GM10266 (cell line): ENCODE measurements at regions not wholly inside any gene's neighbourhood (a gene's known extent, or its start where the extent isn't known, plus 50 kb on each side); places are given as distances from the start of the nearest gene placed in this dataset.

Experiments
- DNase-seq: peaks from one replicate; pipeline ENCODE4 v3.0.0; 2012; ENCODE audit errors: extremely low spot score
- TF ChIP-seq, protein P1 (sequence below): IDR thresholded peaks from 2 replicates; pipeline ENCODE4 v1.5.1; 2012; ENCODE audit warnings: mild to moderate bottlenecking, low read depth; ENCODE audit not compliant: control insufficient read depth, insufficient read depth; ENCODE audit errors: missing control alignments

DNA sequence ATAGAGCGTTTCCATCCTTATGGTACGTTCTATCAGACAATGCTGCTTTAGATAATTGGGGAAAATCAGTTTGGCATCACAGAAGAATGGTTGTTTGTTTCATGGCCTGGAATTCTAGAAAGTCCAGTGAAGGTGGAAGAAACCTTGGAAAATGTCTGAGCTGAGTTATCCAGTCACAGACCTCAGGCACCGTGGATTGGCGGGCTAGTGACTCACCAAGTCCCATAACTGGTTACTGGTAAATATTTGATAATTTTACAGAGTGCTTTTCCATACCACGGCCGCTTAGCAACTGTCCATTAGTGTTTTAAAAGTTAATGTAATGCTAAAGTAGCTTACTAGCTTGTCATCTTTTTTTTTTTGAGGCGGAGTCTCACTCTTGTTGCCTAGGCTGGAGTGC is 99.4 kb downstream of the SLC35B3 start:
- no peak for DNase-seq
- TF ChIP-seq, protein P1, sequence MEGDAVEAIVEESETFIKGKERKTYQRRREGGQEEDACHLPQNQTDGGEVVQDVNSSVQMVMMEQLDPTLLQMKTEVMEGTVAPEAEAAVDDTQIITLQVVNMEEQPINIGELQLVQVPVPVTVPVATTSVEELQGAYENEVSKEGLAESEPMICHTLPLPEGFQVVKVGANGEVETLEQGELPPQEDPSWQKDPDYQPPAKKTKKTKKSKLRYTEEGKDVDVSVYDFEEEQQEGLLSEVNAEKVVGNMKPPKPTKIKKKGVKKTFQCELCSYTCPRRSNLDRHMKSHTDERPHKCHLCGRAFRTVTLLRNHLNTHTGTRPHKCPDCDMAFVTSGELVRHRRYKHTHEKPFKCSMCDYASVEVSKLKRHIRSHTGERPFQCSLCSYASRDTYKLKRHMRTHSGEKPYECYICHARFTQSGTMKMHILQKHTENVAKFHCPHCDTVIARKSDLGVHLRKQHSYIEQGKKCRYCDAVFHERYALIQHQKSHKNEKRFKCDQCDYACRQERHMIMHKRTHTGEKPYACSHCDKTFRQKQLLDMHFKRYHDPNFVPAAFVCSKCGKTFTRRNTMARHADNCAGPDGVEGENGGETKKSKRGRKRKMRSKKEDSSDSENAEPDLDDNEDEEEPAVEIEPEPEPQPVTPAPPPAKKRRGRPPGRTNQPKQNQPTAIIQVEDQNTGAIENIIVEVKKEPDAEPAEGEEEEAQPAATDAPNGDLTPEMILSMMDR: no peak

DNA sequence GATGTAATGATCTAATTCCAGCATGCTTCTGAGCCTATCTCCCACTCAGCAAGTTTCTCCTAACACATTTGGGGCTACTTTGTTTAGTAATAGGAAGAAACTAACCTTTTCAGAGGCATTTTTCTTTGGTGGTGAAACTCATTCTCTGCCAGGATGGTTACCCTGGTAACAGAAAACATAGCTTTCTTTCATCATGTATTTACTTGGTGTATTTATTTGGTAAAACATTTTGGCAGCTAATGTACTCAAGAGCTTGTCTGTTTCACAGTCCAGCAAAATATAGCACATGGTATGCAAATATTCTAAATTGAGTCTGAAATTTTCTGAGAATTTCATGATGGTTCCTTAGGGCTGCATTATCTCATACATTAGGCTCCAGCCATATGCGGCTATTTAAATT is 100.0 kb downstream of the SLC35B3 start:
- DNase-seq: no peak
- TF ChIP-seq, protein P1: no peak

DNA sequence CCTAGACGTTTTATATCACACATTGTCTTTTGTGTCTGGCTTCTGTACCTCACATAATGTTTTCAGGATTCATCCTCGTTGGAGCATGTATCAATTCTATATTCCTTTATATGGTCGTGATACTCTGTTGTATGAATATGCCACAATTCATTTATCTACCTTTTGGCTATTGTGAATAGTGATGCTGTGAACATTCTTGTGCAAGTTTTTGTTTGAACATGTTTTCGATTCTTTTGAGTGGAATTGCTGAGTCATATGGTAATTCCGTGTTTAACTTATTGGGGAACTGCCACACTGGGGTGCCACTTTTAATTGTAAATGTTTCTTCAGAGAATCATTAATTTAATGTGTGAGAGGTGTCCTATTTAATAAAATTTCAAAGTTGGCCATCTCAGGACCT is 101.2 kb downstream of the SLC35B3 start:
- DNase-seq: no peak
- TF ChIP-seq, protein P1: no peak

DNA sequence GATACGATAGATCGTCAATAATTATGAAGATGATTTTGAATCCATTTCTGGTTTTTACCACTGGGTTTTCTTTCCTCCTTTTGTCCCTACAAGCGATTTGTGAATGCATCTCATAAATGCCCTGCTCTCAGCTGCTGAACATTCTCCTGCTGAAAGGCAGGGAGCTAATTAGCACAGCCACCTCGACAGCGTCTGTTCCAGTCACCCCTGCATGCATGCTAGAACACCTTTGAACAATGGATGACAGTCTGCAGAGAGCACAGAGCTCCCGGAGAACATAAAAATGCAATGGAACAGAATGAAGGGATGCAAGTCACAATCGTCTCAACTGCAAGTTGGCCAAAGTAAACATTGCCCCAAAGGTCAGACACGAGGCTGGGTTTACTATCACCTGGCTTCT is 105.8 kb downstream of the SLC35B3 start:
- TF ChIP-seq, protein P1: no peak
- DNase-seq: no peak

DNA sequence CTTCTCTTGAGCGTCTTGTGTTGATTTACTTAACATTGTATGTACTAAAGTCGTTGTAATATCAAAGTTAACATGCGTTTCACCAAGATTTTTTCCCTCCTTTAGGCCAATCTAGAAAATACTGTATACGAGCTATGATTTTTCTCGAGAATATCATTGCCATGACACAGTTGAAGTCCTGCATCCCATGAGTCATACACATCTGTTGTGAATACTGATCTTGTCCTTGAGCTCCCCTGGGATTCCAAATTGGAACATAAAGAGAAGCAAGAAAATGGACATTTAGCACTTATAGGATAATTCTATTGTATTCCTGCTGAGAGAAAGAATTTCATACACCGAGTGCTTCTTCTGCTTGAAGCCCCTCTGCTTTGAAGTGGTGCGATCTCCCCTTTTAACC is 109.6 kb downstream of the SLC35B3 start:
- TF ChIP-seq, protein P1: no peak
- DNase-seq: no peak

DNA sequence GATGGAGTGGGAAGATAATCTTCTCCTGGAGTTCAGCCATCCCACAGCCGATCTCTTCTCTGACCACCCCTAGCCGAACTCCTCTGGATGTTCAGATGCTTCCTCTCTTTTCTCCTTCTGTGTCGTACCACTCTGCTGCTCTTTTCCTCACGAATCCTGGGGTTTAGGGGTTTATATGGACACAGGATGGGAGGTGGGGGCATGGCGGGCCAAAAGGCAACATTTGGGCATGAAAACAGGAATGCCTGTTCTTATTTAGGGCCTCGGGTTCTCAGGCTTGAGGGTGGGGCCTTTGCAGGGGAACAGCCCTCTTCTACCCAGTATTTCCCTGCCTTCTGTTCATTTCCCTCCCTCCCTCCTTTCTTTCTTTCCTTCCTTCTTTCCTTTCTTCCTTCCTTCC is 112.7 kb downstream of the SLC35B3 start:
- TF ChIP-seq, protein P1: no peak
- no peak for DNase-seq

DNA sequence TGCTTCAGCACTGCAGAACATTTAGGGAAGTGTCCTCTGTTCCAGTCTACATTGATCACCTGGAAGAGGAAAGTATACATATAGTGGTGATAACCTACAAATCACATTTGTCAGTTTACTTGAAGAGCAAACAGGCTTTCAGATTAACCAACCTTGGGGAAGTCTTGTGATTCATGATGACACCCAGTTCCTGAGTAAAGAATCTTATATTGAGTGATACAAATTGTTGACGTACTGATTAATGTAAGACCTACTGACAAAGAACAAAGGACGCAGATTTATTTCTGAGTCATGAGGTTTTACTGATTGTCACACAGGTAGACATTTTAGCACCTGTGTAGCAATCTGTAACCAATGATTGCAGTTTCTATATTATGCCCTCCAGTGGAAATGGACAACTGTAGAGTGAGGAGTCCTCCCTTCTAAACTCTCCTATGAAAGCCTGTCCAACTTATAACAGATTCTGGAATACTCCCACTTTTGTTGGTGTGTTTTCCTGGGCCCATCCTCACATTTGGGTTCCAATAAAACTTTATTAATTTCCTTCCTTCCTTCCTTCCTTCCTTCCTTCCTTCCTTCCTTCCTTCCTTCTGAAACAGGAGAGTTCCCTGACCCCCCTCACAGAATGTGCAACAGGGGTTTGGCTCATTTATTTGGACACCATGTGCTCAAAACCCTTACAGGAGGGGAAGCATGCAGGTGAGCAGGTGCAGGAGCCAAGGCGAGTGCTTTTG is 113.5 kb downstream of the SLC35B3 start:
- TF ChIP-seq, protein P1: no peak
- DNase-seq: no peak
